22Rv1 (cell line): ENCODE measurements at regions not wholly inside any gene's neighbourhood (a gene's known extent, or its start where the extent isn't known, plus 50 kb on each side); places are given as distances from the start of the nearest gene placed in this dataset.
"Not testable (repeated sequence)": the region's sequence is repeated elsewhere in the genome, so short reads cannot be mapped to it uniquely, and the experiment has no call there.

ENCODE experiments used
- ZFX ChIP-seq: fragments of 450-650 bp; IDR thresholded peaks from 2 replicates; pipeline ENCODE4 v1.6.1; 2017; ENCODE audit warnings: antibody characterized with exemption, borderline replicate concordance
- TF ChIP-seq, protein P1 (sequence below): fragments of 450-650 bp; IDR thresholded peaks from 2 replicates; pipeline ENCODE4 v1.5.1; 2017; ENCODE audit warnings: mild to moderate bottlenecking

DNA sequence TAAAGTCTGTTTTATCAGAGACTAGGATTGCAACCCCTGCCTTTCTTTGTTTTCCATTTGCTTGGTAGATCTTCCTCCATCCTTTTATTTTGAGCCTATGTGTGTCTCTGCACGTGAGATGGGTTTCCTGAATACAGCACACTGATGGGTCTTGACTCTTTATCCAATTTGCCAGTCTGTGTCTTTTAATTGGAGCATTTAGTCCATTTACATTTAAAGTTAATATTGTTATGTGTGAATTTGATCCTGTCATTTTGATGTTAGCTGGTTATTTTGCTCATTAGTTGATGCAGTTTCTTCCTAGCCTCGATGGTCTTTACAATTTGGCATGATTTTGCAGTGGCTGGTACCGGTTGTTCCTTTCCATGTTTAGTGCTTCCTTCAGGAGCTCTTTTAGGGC is 141.7 kb downstream of the EHF start:
- TF ChIP-seq, protein P1, sequence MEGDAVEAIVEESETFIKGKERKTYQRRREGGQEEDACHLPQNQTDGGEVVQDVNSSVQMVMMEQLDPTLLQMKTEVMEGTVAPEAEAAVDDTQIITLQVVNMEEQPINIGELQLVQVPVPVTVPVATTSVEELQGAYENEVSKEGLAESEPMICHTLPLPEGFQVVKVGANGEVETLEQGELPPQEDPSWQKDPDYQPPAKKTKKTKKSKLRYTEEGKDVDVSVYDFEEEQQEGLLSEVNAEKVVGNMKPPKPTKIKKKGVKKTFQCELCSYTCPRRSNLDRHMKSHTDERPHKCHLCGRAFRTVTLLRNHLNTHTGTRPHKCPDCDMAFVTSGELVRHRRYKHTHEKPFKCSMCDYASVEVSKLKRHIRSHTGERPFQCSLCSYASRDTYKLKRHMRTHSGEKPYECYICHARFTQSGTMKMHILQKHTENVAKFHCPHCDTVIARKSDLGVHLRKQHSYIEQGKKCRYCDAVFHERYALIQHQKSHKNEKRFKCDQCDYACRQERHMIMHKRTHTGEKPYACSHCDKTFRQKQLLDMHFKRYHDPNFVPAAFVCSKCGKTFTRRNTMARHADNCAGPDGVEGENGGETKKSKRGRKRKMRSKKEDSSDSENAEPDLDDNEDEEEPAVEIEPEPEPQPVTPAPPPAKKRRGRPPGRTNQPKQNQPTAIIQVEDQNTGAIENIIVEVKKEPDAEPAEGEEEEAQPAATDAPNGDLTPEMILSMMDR = not testable (repeated sequence)
- TF ChIP-seq ZFX = not testable (repeated sequence)
